GM06990 (cell line): ENCODE measurements at regions not wholly inside any gene's neighbourhood (a gene's known extent, or its start where the extent isn't known, plus 50 kb on each side); places are given as distances from the start of the nearest gene placed in this dataset.

Source experiments
- DNase-seq: peaks from one replicate; pipeline ENCODE4 v3.0.0-alpha.2; 2011; ENCODE audit not compliant: insufficient read length; ENCODE audit errors: extremely low read depth
- H3K27me3 ChIP-seq: replicated peaks from 2 replicates; pipeline ENCODE4 v1.6.0; 2011; ENCODE audit warnings: low read length; ENCODE audit not compliant: control insufficient read depth, insufficient read depth
- H3K36me3 ChIP-seq: 2 replicates; pipeline ENCODE4 v1.5.1; 2011; ENCODE audit warnings: low read length; ENCODE audit not compliant: control insufficient read depth, insufficient read depth
- H3K4me3 ChIP-seq: replicated peaks from 2 replicates; pipeline ENCODE4 v1.5.1; 2011; ENCODE audit warnings: low read depth, mild to moderate bottlenecking, control low read depth, low read length
- TF ChIP-seq, protein P1 (sequence below): IDR thresholded peaks from 2 replicates; pipeline ENCODE4 v1.5.1; 2011; ENCODE audit warnings: low read length, control low read depth, mild to moderate bottlenecking, inconsistent platforms; ENCODE audit not compliant: insufficient read depth, poor library complexity, severe bottlenecking

DNA sequence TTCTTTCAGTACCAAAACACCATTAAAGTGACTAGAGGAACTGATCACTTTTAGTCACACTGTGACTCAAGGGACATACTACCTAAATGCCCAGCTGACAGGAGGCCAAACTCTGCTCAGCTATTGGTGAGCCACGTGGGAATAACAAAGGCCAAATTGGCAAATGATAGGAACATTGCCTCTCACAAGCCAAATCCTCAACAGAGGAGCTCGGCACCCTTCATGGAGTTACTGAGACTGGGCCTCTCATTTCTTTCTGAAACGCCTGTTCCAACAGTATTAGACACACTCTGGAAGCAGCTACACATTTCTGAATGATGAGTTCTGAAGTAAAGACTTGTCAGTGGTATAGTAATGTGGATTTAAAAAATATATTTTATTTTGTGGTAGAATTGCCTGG lies 166.0 kb upstream of the COL8A1 start:
- H3K36me3 ChIP-seq = no peaks in the 10 kb centered on the region
- H3K4me3 ChIP-seq = no peak overlapping the region
- no peaks in the 10 kb centered on the region for H3K27me3 ChIP-seq
- DNase-seq = no peak
- TF ChIP-seq, protein P1, sequence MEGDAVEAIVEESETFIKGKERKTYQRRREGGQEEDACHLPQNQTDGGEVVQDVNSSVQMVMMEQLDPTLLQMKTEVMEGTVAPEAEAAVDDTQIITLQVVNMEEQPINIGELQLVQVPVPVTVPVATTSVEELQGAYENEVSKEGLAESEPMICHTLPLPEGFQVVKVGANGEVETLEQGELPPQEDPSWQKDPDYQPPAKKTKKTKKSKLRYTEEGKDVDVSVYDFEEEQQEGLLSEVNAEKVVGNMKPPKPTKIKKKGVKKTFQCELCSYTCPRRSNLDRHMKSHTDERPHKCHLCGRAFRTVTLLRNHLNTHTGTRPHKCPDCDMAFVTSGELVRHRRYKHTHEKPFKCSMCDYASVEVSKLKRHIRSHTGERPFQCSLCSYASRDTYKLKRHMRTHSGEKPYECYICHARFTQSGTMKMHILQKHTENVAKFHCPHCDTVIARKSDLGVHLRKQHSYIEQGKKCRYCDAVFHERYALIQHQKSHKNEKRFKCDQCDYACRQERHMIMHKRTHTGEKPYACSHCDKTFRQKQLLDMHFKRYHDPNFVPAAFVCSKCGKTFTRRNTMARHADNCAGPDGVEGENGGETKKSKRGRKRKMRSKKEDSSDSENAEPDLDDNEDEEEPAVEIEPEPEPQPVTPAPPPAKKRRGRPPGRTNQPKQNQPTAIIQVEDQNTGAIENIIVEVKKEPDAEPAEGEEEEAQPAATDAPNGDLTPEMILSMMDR = no peak

DNA sequence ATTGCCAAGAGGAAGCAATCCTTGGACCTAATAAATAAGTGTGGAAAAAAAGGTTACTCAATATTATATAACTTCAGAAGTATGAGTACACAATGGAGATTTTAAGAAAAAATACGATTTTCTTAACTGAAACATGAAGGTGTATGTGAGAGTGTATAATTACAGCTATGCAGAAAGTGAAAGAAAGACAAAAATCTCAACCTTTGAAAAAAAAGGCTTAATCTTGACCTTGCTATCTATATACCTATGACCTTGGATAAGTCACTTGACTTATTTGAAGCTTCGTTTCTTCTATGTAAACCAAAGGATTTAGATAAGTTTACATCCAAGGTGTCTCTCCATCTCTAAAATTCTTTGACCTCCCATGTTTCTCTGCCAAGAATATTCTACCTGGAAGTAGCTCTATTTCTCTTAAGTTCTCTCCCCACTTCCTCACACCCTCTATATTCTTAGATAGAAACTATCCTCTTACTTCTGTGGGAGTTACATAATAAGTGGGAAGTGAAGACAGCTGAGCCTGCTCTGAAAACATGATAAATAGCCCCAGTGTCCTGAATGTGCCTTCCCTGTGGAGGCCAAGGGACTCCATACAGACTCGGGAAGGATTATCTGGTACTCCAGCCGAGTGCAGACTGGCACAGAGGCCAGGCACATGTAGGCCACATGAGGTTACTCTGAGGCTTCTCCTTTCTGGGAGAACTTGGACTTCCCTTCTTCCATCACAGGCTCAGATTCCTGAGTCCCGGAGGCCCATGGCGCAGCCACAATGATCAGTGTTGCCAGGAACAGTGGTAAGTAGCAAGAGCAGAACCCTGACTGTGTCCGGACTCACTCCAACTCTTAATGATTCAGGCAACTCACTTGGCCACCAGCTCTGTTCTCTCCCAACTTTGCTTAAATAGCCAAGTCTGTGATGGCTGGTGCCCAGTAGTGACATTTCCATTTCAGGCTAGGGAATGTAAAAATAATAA lies 166.8 kb upstream of the COL8A1 start:
- TF ChIP-seq, protein P1 = no peak
- H3K4me3 ChIP-seq = no peak overlapping the region
- H3K27me3 ChIP-seq = no peaks in the 10 kb centered on the region
- H3K36me3 ChIP-seq = no peaks in the 10 kb centered on the region
- no peak for DNase-seq

DNA sequence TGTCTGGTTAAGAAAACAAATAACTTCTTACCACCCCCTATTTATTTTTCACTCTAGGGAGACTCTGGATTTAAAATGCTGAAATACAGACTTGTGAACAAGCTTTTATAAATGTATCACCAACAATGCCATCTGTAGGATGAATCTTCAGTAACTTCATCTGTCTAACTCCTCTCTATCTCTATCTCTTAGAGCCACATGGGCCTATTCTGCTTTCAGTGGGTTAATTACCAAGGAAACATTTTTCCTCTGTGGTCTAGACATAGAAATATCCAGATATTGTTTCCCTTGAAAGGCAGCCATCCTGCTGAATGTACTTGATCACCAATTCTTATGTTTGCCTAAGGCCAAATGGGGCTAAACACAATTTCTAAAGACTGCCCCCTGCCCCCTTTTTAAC lies 167.6 kb upstream of the COL8A1 start:
- Histone ChIP-seq H3K27me3 (no peaks in the 10 kb centered on the region), H3K36me3 (no peaks in the 10 kb centered on the region), H3K4me3 (no peak overlapping the region)
- TF ChIP-seq, protein P1 = no peak
- DNase-seq = no peak

DNA sequence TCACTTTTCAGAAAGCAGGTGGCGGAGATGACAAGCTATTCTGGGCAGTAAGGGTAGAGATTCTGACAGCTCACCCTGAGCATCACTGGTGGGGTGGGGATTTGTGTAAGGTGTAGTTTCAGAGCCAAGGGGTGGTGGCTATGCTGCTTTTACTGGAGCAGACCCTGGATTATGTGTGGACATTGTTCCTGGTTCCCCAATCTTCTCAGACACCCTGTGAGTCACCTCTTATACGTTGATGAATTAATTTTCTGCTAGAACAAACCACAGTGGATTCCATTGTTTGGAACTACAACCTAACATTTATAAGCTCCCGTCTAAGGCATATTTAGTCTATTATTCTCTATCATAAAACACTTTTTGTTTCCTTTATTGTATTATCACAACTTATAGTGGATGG lies 169.5 kb upstream of the COL8A1 start:
- Histone ChIP-seq H3K36me3 (no peaks in the 10 kb centered on the region), H3K27me3 (no peaks in the 10 kb centered on the region), H3K4me3 (no peak overlapping the region)
- no peak for DNase-seq
- TF ChIP-seq, protein P1 = no peak

DNA sequence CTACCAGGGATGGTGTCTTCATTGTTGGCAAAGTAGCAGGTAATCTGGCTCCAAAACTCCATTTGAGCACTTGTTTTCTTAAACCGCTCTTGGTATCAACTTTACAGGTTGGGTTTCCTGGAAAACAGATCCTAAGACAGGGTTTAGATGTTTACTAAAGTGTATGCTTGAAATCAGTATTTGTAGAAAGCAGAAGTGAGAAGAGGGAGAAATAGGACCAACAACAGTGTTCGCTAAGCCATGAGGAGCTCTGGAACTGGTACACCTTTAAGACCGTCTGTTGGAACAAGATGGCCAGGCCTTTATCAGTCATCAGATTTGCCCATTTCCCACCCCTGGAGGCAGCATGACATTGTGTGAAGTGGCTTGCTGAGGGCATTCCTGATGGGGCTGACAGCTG lies 171.0 kb upstream of the COL8A1 start:
- H3K4me3 ChIP-seq = no peak overlapping the region
- no peaks in the 10 kb centered on the region for H3K27me3 ChIP-seq
- no peaks in the 10 kb centered on the region for H3K36me3 ChIP-seq
- DNase-seq = no peak
- TF ChIP-seq, protein P1 = no peak
